A549 (cell line): ENCODE measurements at regions not wholly inside any gene's neighbourhood (a gene's known extent, or its start where the extent isn't known, plus 50 kb on each side); places are given as distances from the start of the nearest gene placed in this dataset.
"Not testable (repeated sequence)": the region's sequence is repeated elsewhere in the genome, so short reads cannot be mapped to it uniquely, and the experiment has no call there.

Experiments used
- ATAC-seq, 2 experiments: fragments of 200-7000 bp in 1 of 2; fragments of >200 bp in 1 of 2; cut with Nextera tagmentation in 1 of 2; cut with Tn5 transposase in 1 of 2; 3 replicates each; pipeline versions ENCODE4 v1.8.0 to v1.9.1; 2018 to 2020; ENCODE audit warnings: mild to moderate bottlenecking in 1 of 2, moderate library complexity in 1 of 2
- CTCF ChIA-PET: fragments of 300-600 bp; sonication (Branson Sonifier 250); formaldehyde crosslinking; extraction: SDS; loops from one replicate; lab custom pipeline; 2021; ENCODE audit warnings: antibody characterized with exemption, inconsistent platforms; lab: Yijun Ruan, JAX
- POLR2A ChIA-PET: fragments of 350-600 bp; formaldehyde crosslinking; extraction: SDS; loops from one replicate; lab custom pipeline; 2021; ENCODE audit warnings: antibody characterized with exemption, inconsistent platforms; lab: Yijun Ruan, JAX
- DNase-seq, 2 experiments: peaks; one replicate each; pipeline versions ENCODE4 v3.0.0 to v3.0.0-alpha.2; 2011 to 2016; ENCODE audit warnings: low read depth in 1 of 2, low spot score in 1 of 2
- FAIRE-seq: peaks from 2 replicates; lab custom pipeline; 2011; peaks lifted over from hg19 to GRCh38; lab: Jason Lieb, UNC
- H3K27ac ChIP-seq, 2 experiments: fragments of >200 bp; sonication (Bioruptor Twin); formaldehyde crosslinking; 3 replicates each; pipeline ENCODE4 v1.5.1; 2016 to 2017
- H3K4me1 ChIP-seq: fragments of >200 bp; sonication (Bioruptor Twin); formaldehyde crosslinking; 3 replicates; pipeline ENCODE4 v1.6.1; 2016
- H3K4me2 ChIP-seq: fragments of >200 bp; sonication (Bioruptor Twin); formaldehyde crosslinking; 3 replicates; pipeline ENCODE4 v1.6.1; 2016
- H3K4me3 ChIP-seq: fragments of >200 bp; sonication (Bioruptor Twin); formaldehyde crosslinking; 3 replicates; pipeline ENCODE4 v1.5.1; 2016
- H3K9me3 ChIP-seq: fragments of >200 bp; sonication (Bioruptor Twin); formaldehyde crosslinking; 3 replicates; pipeline ENCODE4 v1.6.1; 2016
- BHLHE40 ChIP-seq: IDR thresholded peaks from 2 replicates; pipeline ENCODE4 v1.6.1; 2012; ENCODE audit warnings: low read depth, low read length, inconsistent platforms
- CBX8 ChIP-seq: fragments of 200-600 bp; sonication (generic); IDR thresholded peaks from 2 replicates; pipeline ENCODE4 v1.6.1; 2016
- CHD2 ChIP-seq: fragments of 150-350 bp; IDR thresholded peaks from 2 replicates; pipeline ENCODE4 v1.6.1; 2014; ENCODE audit warnings: low read length; ENCODE audit not compliant: partially characterized antibody
- CHD4 ChIP-seq: fragments of 200-600 bp; sonication (generic); IDR thresholded peaks from 2 replicates; pipeline ENCODE4 v1.6.1; 2016; ENCODE audit warnings: antibody characterized with exemption, mild to moderate bottlenecking, borderline replicate concordance
- CTCF ChIP-seq: fragments of >200 bp; sonication (Bioruptor Twin); formaldehyde crosslinking; IDR thresholded peaks from 3 replicates; pipeline ENCODE4 v1.5.1; 2016
- EP300 ChIP-seq, 2 experiments: fragments of >200 bp; sonication (Bioruptor Twin); formaldehyde crosslinking; IDR thresholded peaks; 2 replicates in 1 of 2; 3 replicates in 1 of 2; pipeline ENCODE4 v1.6.1; 2016 to 2017
- ESRRA ChIP-seq: fragments of 150-350 bp; IDR thresholded peaks from 2 replicates; pipeline ENCODE4 v1.6.1; 2014; ENCODE audit warnings: mild to moderate bottlenecking, low read length, borderline replicate concordance
- FOSB ChIP-seq: fragments of 250-450 bp; sonication (Bioruptor Pico); IDR thresholded peaks from 2 replicates; pipeline ENCODE4 v1.5.0; 2020; ENCODE audit warnings: mild to moderate bottlenecking, moderate library complexity
- FOXS1 ChIP-seq: fragments of 250-450 bp; sonication (Bioruptor Pico); IDR thresholded peaks from 2 replicates; pipeline ENCODE4 v1.5.0; 2020; ENCODE audit warnings: mild to moderate bottlenecking, moderate library complexity
- GATA3 ChIP-seq: IDR thresholded peaks from 2 replicates; pipeline ENCODE4 v1.6.1; 2012; ENCODE audit warnings: borderline replicate concordance
- HDAC2 ChIP-seq: fragments of 200-600 bp; sonication (generic); IDR thresholded peaks from 2 replicates; pipeline ENCODE4 v1.6.1; 2016
- HES2 ChIP-seq: fragments of >200 bp; sonication (Bioruptor Twin); formaldehyde crosslinking; IDR thresholded peaks from 2 replicates; pipeline ENCODE4 v1.6.1; 2016
- HMGXB4 ChIP-seq: fragments of 250-450 bp; sonication (Bioruptor Pico); IDR thresholded peaks from 2 replicates; pipeline ENCODE4 v1.5.0; 2021; ENCODE audit warnings: mild to moderate bottlenecking, moderate library complexity, borderline replicate concordance
- HOXA7 ChIP-seq: fragments of 250-450 bp; sonication (Bioruptor Pico); IDR thresholded peaks from 2 replicates; pipeline ENCODE4 v1.5.0; 2020; ENCODE audit warnings: mild to moderate bottlenecking, moderate library complexity
- MAZ ChIP-seq: fragments of 150-350 bp; IDR thresholded peaks from 2 replicates; pipeline ENCODE4 v1.6.1; 2014; ENCODE audit warnings: antibody characterized with exemption, low read depth, low read length, borderline replicate concordance
- MYC ChIP-seq: IDR thresholded peaks from 2 replicates; pipeline ENCODE4 v1.6.1; 2012; ENCODE audit warnings: mild to moderate bottlenecking, inconsistent platforms, low read length, improper control_type of control experiment, borderline replicate concordance
- NPAS2 ChIP-seq: fragments of 250-450 bp; sonication (Bioruptor Pico); IDR thresholded peaks from 2 replicates; pipeline ENCODE4 v1.8.0; 2022; ENCODE audit warnings: mild to moderate bottlenecking, moderate library complexity, borderline replicate concordance
- PHF8 ChIP-seq: fragments of 200-600 bp; sonication (generic); IDR thresholded peaks from 2 replicates; pipeline ENCODE4 v1.6.1; 2016; ENCODE audit warnings: low read depth, mild to moderate bottlenecking, antibody characterized with exemption, moderate library complexity, borderline replicate concordance
- RCOR1 ChIP-seq: fragments of 150-350 bp; IDR thresholded peaks from 2 replicates; pipeline ENCODE4 v1.6.1; 2014; ENCODE audit warnings: antibody characterized with exemption, low read length, low read depth
- RNF2 ChIP-seq: fragments of 200-600 bp; sonication (generic); IDR thresholded peaks from 2 replicates; pipeline ENCODE4 v1.6.1; 2016; ENCODE audit warnings: low read depth, mild to moderate bottlenecking, antibody characterized with exemption, moderate library complexity, borderline replicate concordance
- SMC3 ChIP-seq: fragments of >200 bp; sonication (Bioruptor Twin); formaldehyde crosslinking; IDR thresholded peaks from 3 replicates; pipeline ENCODE4 v1.6.1; 2018; ENCODE audit warnings: inconsistent platforms
- TFCP2L1 ChIP-seq: fragments of 250-450 bp; sonication (Bioruptor Pico); IDR thresholded peaks from 2 replicates; pipeline ENCODE4 v1.5.0; 2021; ENCODE audit warnings: mild to moderate bottlenecking
- TP53 ChIP-seq: fragments of 250-450 bp; sonication (Bioruptor Pico); IDR thresholded peaks from 2 replicates; pipeline ENCODE4 v1.5.0; 2021; ENCODE audit warnings: mild to moderate bottlenecking, moderate library complexity
- USF2 ChIP-seq: fragments of 450-650 bp; IDR thresholded peaks from 2 replicates; pipeline ENCODE4 v1.6.1; 2014; ENCODE audit warnings: antibody characterized with exemption
- ZC3H11A ChIP-seq: fragments of 450-650 bp; IDR thresholded peaks from 2 replicates; pipeline ENCODE4 v1.6.1; 2014; ENCODE audit warnings: antibody characterized with exemption, mild to moderate bottlenecking
- ZFP36 ChIP-seq: fragments of 450-650 bp; IDR thresholded peaks from 2 replicates; pipeline ENCODE4 v1.6.1; 2014; ENCODE audit warnings: borderline replicate concordance; ENCODE audit not compliant: partially characterized antibody
- WGBS: methylation state at CpG from one replicate; pipeline ENCODE4 v1.1.6; 2017; ENCODE audit errors: missing lambda C conversion rate; 5-methylcytosine and 5-hydroxymethylcytosine counted together

GRCh38 chrX:149420566-149420965 is 84.5 kb downstream of the IDS start:
- ATAC-seq, CTCF ChIA-PET, H3K4me1 ChIP-seq, H3K4me3 ChIP-seq, POLR2A ChIA-PET, FAIRE-seq, H3K4me2 ChIP-seq, DNase-seq, H3K9me3 ChIP-seq, H3K27ac ChIP-seq: not testable (repeated sequence)
- 40% methylated on average over 1 of the region's 21 CpGs for WGBS

GRCh38 chrX:149398027-149398426 is 107.1 kb downstream of the IDS start:
- FAIRE-seq, result no peak
- WGBS, result 10% methylated on average over 2 of the region's 2 CpGs
- Histone ChIP-seq H3K4me3 (no peak overlapping the region), H3K9me3 (no peaks in the 10 kb centered on the region), H3K4me1 (no peaks in the 10 kb centered on the region), H3K27ac (no peak overlapping the region), H3K4me2 (no peak overlapping the region)
- ATAC-seq, result no peak
- CTCF ChIA-PET, result no interaction called here
- TF ChIP-seq CHD2 (no peak), TFCP2L1 (CRISPR knock-in tag) (no peak), MAZ (no peak), HES2 (no peak), GATA3 (no peak), ZC3H11A (no peak), FOXS1 (CRISPR knock-in tag) (no peak), HDAC2 (no peak), CHD4 (no peak), BHLHE40 (no peak), EP300 (IDR thresholded peaks at IDR 0.05) (no peak), NPAS2 (CRISPR knock-in tag) (no peak), RCOR1 (no peak)
- POLR2A ChIA-PET, result no interaction called here
- no peak for DNase-seq

GRCh38 chrX:149392921-149393320 is 112.2 kb downstream of the IDS start:
- Histone ChIP-seq H3K9me3 (no peaks in the 10 kb centered on the region), H3K4me2 (peak overlapping the region; percentile 23; the same call in 1 of the 3 replicates), H3K4me1 (no peaks in the 10 kb centered on the region), H3K4me3 (no peak overlapping the region), H3K27ac (no peak overlapping the region)
- FAIRE-seq (no peak), DNase-seq (peak in 1 of 2 experiments; percentile 47), ATAC-seq (peak in 1 of 2 experiments; percentile 42; a peak in 2 of 6 replicates)
- CTCF ChIA-PET, result no interaction called here
- TF ChIP-seq GATA3 (peak; percentile 60; the same call in 1 of the 2 replicates), USF2 (no peak)
- POLR2A ChIA-PET, result no interaction called here

- Histone ChIP-seq H3K9me3 (no peaks in the 10 kb centered on the region), H3K4me1 (no peaks in the 10 kb centered on the region), H3K4me2 (no peak overlapping the region), H3K27ac (no peak overlapping the region), H3K4me3 (no peak overlapping the region)
- CTCF ChIA-PET, result no interaction called here
- no peak for TF ChIP-seq ZC3H11A
- TF ChIP-seq ESRRA, result no peak
- TF ChIP-seq MYC, result no peak
- no peak for TF ChIP-seq ZFP36
- no peak for TF ChIP-seq TFCP2L1 (CRISPR knock-in tag)
- no peak for TF ChIP-seq CBX8
- no peak for TF ChIP-seq PHF8
- ATAC-seq (no peak), FAIRE-seq (peak; percentile 46), DNase-seq (no peak)
- POLR2A ChIA-PET, result no interaction called here
These were observed 121.3 kb downstream of the IDS start for GRCh38 chrX:149383852-149384251.

GRCh38 chrX:149374751-149375150 is 130.4 kb downstream of the IDS start:
- Histone ChIP-seq H3K4me1 (no peaks in the 10 kb centered on the region), H3K9me3 (no peaks in the 10 kb centered on the region), H3K4me2 (no peak overlapping the region), H3K27ac (no peak overlapping the region), H3K4me3 (no peak overlapping the region)
- ChIA-PET CTCF (no interaction called here), POLR2A (no interaction called here)
- ATAC-seq, result no peak
- DNase-seq, result no peak
- FAIRE-seq, result peak; percentile 65
- 3% methylated on average over 3 of the region's 3 CpGs for WGBS
- TF ChIP-seq MYC (no peak), CTCF (no peak), SMC3 (no peak), RNF2 (no peak), FOSB (CRISPR knock-in tag) (no peak), HOXA7 (CRISPR knock-in tag) (no peak), TP53 (CRISPR knock-in tag) (no peak), HMGXB4 (no peak)
